ENCODE measurements at regions not wholly inside any gene's neighbourhood (a gene's known extent, or its start where the extent isn't known, plus 50 kb on each side); places are given as distances from the start of the nearest gene placed in this dataset.

GRCh38 chr5:5650949-5651348 is 228.5 kb downstream of the ICE1 start:
- Histone ChIP-seq H3K4me1 (ENCODE audit: low read depth) (no peaks in the 10 kb centered on the region), H3K4me3 (no peak overlapping the region), H3K9me3 (no peaks in the 10 kb centered on the region), H3K36me3 (ENCODE audit: low read depth) (no peaks in the 10 kb centered on the region)
- no peak for TF ChIP-seq CTCF (IDR thresholded peaks at IDR 0.05)
- intact Hi-C loops (cut with DNase I, micrococcal nuclease), result no loop called here
- ATAC-seq (no peak), DNase-seq (no peak)

GRCh38 chr5:5650242-5650641 is 227.8 kb downstream of the ICE1 start:
- no peak for TF ChIP-seq CTCF (IDR thresholded peaks at IDR 0.05)
- no peak overlapping the region for H3K4me3 ChIP-seq
- intact Hi-C loops (cut with DNase I, micrococcal nuclease), result no loop called here
- ATAC-seq (no peak), DNase-seq (no peak)
- no peaks in the 10 kb centered on the region for H3K9me3 ChIP-seq
- H3K4me1 ChIP-seq (ENCODE audit: low read depth), result no peaks in the 10 kb centered on the region
- no peaks in the 10 kb centered on the region for H3K36me3 ChIP-seq (ENCODE audit: low read depth)

GRCh38 chr5:5649641-5650040 is 227.2 kb downstream of the ICE1 start:
- ATAC-seq (no peak), DNase-seq (no peak)
- H3K4me3 ChIP-seq, result no peak overlapping the region
- intact Hi-C loops (cut with DNase I, micrococcal nuclease), result no loop called here
- no peaks in the 10 kb centered on the region for H3K36me3 ChIP-seq (ENCODE audit: low read depth)
- no peak for TF ChIP-seq CTCF (IDR thresholded peaks at IDR 0.05)
- no peaks in the 10 kb centered on the region for H3K9me3 ChIP-seq
- H3K4me1 ChIP-seq (ENCODE audit: low read depth), result no peaks in the 10 kb centered on the region

- no peaks in the 10 kb centered on the region for H3K9me3 ChIP-seq
- H3K4me3 ChIP-seq, result no peak overlapping the region
- ATAC-seq (no peak), DNase-seq (no peak)
- intact Hi-C loops (cut with DNase I, micrococcal nuclease), result no loop called here
- no peaks in the 10 kb centered on the region for H3K36me3 ChIP-seq (ENCODE audit: low read depth)
- no peak for TF ChIP-seq CTCF (IDR thresholded peaks at IDR 0.05)
- H3K4me1 ChIP-seq (ENCODE audit: low read depth), result no peaks in the 10 kb centered on the region
Observed at GRCh38 chr5:5648694-5649093, 226.2 kb downstream of the ICE1 start.

GRCh38 chr5:5645891-5646290 is 223.4 kb downstream of the ICE1 start:
- ATAC-seq, result no peak

More at GRCh38 chr5:5645891-5646290, 223.4 kb downstream of the ICE1 start:
- H3K36me3 ChIP-seq (ENCODE audit: low read depth), result no peaks in the 10 kb centered on the region
- intact Hi-C loops (cut with DNase I, micrococcal nuclease), result no loop called here
- no peak for DNase-seq
- no peaks in the 10 kb centered on the region for H3K9me3 ChIP-seq
- no peak for TF ChIP-seq CTCF (IDR thresholded peaks at IDR 0.05)
- H3K4me1 ChIP-seq (ENCODE audit: low read depth), result no peaks in the 10 kb centered on the region
- no peak overlapping the region for H3K4me3 ChIP-seq

All from mucosa of descending colon (tissue), 3 donors.